Mesenteric fat pad (tissue), 1 donor: ENCODE measurements at regions not wholly inside any gene's neighbourhood (a gene's known extent, or its start where the extent isn't known, plus 50 kb on each side); places are given as distances from the start of the nearest gene placed in this dataset.
"Not testable (repeated sequence)": the region's sequence is repeated elsewhere in the genome, so short reads cannot be mapped to it uniquely, and the experiment has no call there.

Source experiments
- DNase-seq: peaks from one replicate; pipeline ENCODE4 v3.0.0-alpha.2; 2020; ENCODE audit warnings: low spot score
- donor health status: DM: yes; HTN: yes; CAD: no.

- DNase-seq = no peak
Measured at GRCh38 chr4:1572964-1573720, 111.0 kb downstream of the FAM53A start.

- no peak for DNase-seq
Measured at GRCh38 chr4:1572521-1572920, 111.6 kb downstream of the FAM53A start.

- no peak for DNase-seq
Measured at GRCh38 chr4:1572010-1572385, 112.1 kb downstream of the FAM53A start.

- no peak for DNase-seq
Measured at GRCh38 chr4:1571165-1572009, 112.7 kb downstream of the FAM53A start.

GRCh38 chr4:1570291-1571164, 113.6 kb downstream of the FAM53A start:
- no peak for DNase-seq

GRCh38 chr4:1569461-1570151, 114.5 kb downstream of the FAM53A start:
- no peak for DNase-seq

- DNase-seq = no peak
Measured at GRCh38 chr4:1568855-1569460, 115.2 kb downstream of the FAM53A start.

- DNase-seq = no peak
Measured at GRCh38 chr4:1567808-1568581, 116.1 kb downstream of the FAM53A start.

GRCh38 chr4:1567519-1567807, 116.7 kb downstream of the FAM53A start:
- no peak for DNase-seq

- DNase-seq = no peak
Measured at GRCh38 chr4:1566838-1567518, 117.1 kb downstream of the FAM53A start.

GRCh38 chr4:1566301-1566837, 117.7 kb downstream of the FAM53A start:
- not testable (repeated sequence) for DNase-seq

GRCh38 chr4:1565598-1566295, 118.4 kb downstream of the FAM53A start:
- DNase-seq = no peak

- no peak for DNase-seq
Measured at GRCh38 chr4:1564535-1565375, 119.4 kb downstream of the FAM53A start.

- no peak for DNase-seq
Measured at GRCh38 chr4:1563768-1564485, 120.2 kb downstream of the FAM53A start.

- no peak for DNase-seq
Measured at GRCh38 chr4:1563241-1563640, 120.9 kb downstream of the FAM53A start.

- DNase-seq = no peak
Measured at GRCh38 chr4:1562771-1563170, 121.3 kb downstream of the FAM53A start.

GRCh38 chr4:1562371-1562770, 121.7 kb downstream of the FAM53A start:
- DNase-seq = no peak
